Ascending aorta (tissue), 2 donors: ENCODE measurements at regions not wholly inside any gene's neighbourhood (a gene's known extent, or its start where the extent isn't known, plus 50 kb on each side); places are given as distances from the start of the nearest gene placed in this dataset.

ENCODE experiments used
- DNase-seq, 2 donors: peaks; one replicate each; pipeline ENCODE4 v3.0.0-alpha.2; 2019; ENCODE audit warnings: low spot score in 2 of 2
- H3K27ac ChIP-seq, 2 donors: fragments of 200-600 bp; sonication (generic); one replicate each; pipeline ENCODE4 v1.5.1; 2016 to 2017; ENCODE audit warnings: mild to moderate bottlenecking in 1 of 2
- H3K27me3 ChIP-seq: fragments of 200-600 bp; sonication (generic); one replicate; pipeline ENCODE4 v1.5.1; 2017
- H3K36me3 ChIP-seq, 2 donors: fragments of 200-600 bp; sonication (generic); one replicate each; pipeline ENCODE4 v1.5.1; 2016
- H3K4me1 ChIP-seq, 2 donors: fragments of 200-600 bp; sonication (generic); one replicate each; pipeline ENCODE4 v1.5.1; 2016 to 2017; ENCODE audit warnings: mild to moderate bottlenecking in 1 of 2
- H3K4me3 ChIP-seq, 2 donors: fragments of 200-600 bp; sonication (generic); one replicate each; pipeline ENCODE4 v1.5.1; 2016 to 2017; ENCODE audit warnings: mild to moderate bottlenecking in 1 of 2
- H3K9me3 ChIP-seq, 2 donors: fragments of 200-600 bp; sonication (generic); one replicate each; pipeline ENCODE4 v1.5.1; 2016
- CTCF ChIP-seq, 3 experiments: fragments of 200-600 bp in 2 of 3; fragments of 450-650 bp in 1 of 3; sonication (generic) in 2 of 3; IDR thresholded peaks; one replicate each; pipeline ENCODE4 v1.5.1; 2016 to 2019; ENCODE audit warnings: antibody characterized with exemption in 3 of 3, mild to moderate bottlenecking in 1 of 3, moderate library complexity in 1 of 3
- intact Hi-C: fragments of 100-400 bp; cut with DNase I; formaldehyde crosslinking; loops from one replicate; pipeline ENCODE4 v1.15.1; 2023

GRCh38 chr14:89650077-89650978 is 233.3 kb upstream of the FOXN3 start:
- DNase-seq, result no peak
- Histone ChIP-seq H3K27me3 (no peaks in the 10 kb centered on the region), H3K9me3 (no peaks in the 10 kb centered on the region), H3K4me1 (no peaks in the 10 kb centered on the region), H3K36me3 (no peaks in the 10 kb centered on the region), H3K27ac (no peak overlapping the region), H3K4me3 (no peak overlapping the region)
- TF ChIP-seq CTCF (IDR thresholded peaks at IDR 0.05), result no peak
- intact Hi-C loops, result no loop called here

GRCh38 chr14:89649451-89650075 is 232.5 kb upstream of the FOXN3 start:
- no peak for TF ChIP-seq CTCF (IDR thresholded peaks at IDR 0.05)
- H3K27ac ChIP-seq, result no peak overlapping the region
- H3K4me1 ChIP-seq, result no peaks in the 10 kb centered on the region
- H3K36me3 ChIP-seq, result no peaks in the 10 kb centered on the region
- no peaks in the 10 kb centered on the region for H3K27me3 ChIP-seq
- DNase-seq, result no peak
- no peak overlapping the region for H3K4me3 ChIP-seq
- intact Hi-C loops, result no loop called here
- H3K9me3 ChIP-seq, result no peaks in the 10 kb centered on the region

GRCh38 chr14:89648924-89649323 is 231.9 kb upstream of the FOXN3 start:
- Histone ChIP-seq H3K4me1 (no peaks in the 10 kb centered on the region), H3K9me3 (no peaks in the 10 kb centered on the region), H3K4me3 (no peak overlapping the region), H3K36me3 (no peaks in the 10 kb centered on the region), H3K27me3 (no peaks in the 10 kb centered on the region), H3K27ac (no peak overlapping the region)
- TF ChIP-seq CTCF (IDR thresholded peaks at IDR 0.05), result no peak
- intact Hi-C loops, result no loop called here
- no peak for DNase-seq

GRCh38 chr14:89648510-89648909 is 231.5 kb upstream of the FOXN3 start:
- TF ChIP-seq CTCF (IDR thresholded peaks at IDR 0.05), result no peak
- no peak for DNase-seq
- H3K9me3 ChIP-seq, result no peaks in the 10 kb centered on the region
- intact Hi-C loops, result no loop called here
- H3K4me3 ChIP-seq, result no peak overlapping the region
- H3K36me3 ChIP-seq, result no peaks in the 10 kb centered on the region
- no peaks in the 10 kb centered on the region for H3K4me1 ChIP-seq
- H3K27ac ChIP-seq, result no peak overlapping the region
- no peaks in the 10 kb centered on the region for H3K27me3 ChIP-seq

GRCh38 chr14:89646971-89647370 is 229.9 kb upstream of the FOXN3 start:
- intact Hi-C loops, result no loop called here
- Histone ChIP-seq H3K36me3 (no peaks in the 10 kb centered on the region), H3K4me1 (no peaks in the 10 kb centered on the region), H3K27ac (no peak overlapping the region), H3K27me3 (no peaks in the 10 kb centered on the region), H3K4me3 (no peak overlapping the region), H3K9me3 (no peaks in the 10 kb centered on the region)
- DNase-seq, result no peak
- no peak for TF ChIP-seq CTCF (IDR thresholded peaks at IDR 0.05)
